Activated CD4-positive, alpha-beta T cell treated with anti-CD3 and anti-CD28 coated beads for 4 hours (primary cell): ENCODE measurements at regions not wholly inside any gene's neighbourhood (a gene's known extent, or its start where the extent isn't known, plus 50 kb on each side); places are given as distances from the start of the nearest gene placed in this dataset.
"Not testable (repeated sequence)": the region's sequence is repeated elsewhere in the genome, so short reads cannot be mapped to it uniquely, and the experiment has no call there.

Experiments used
- DNase-seq, 2 donors: peaks; one replicate each; pipeline ENCODE4 v3.0.0-alpha.2; 2020

- DNase-seq = no peak
Observed at GRCh38 chr13:106087201-106087600, 448.3 kb downstream of the EFNB2 start.

DNA sequence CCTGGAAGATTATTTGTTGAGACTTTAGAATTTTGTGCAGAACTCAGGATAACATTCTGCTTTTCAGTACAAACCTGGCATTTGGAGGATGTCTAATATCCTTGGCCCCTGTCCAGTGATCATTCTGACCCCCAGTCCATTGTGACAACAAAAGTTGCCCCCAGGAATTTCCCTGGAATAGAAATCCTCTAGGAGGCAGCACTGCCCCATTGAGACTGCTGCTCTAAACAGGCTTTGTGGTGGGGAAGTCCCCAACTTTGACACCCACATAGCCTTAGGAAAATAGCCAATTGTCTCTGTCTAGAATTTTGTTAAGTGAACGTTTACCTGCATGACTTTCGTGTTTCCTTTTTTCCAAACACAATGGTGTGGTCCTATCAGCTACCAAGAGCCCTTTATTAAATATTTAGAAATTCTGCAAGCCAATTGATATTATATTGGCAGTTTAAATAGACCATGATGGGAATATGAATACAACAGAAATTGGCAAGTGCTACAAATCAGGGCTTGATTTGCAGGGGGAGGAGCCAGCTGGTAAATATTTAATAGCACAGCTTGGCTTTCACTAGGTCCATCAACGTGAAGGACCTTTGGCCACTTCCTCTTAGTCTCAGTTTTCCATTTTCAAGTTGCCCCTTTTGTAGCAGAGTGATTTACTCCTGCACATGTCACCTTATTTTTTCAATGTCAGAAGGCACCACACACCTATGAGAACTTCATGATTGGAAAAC, 451.7 kb downstream of the EFNB2 start:
- no peak for DNase-seq

DNA sequence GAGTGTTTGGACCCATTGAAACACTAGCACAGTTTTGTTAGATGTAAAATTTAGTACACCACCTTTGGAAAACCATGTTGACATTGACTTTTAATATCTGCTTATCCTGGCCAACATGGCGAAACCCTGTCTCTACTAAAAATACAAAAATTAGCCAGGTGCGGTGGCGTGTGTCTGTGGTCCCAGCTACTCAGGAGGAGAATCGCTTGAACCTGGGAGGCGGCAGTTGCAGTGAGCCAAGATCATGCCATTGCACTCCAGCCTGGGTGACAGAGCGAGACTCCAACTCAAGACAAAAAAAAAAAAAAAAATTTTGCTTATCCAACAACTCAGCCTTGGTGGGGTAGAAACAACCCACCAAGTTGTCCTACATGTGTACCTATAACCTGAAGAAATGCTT, 454.2 kb downstream of the EFNB2 start:
- not testable (repeated sequence) for DNase-seq

- DNase-seq = no peak
Observed at GRCh38 chr13:106078191-106078590, 457.3 kb downstream of the EFNB2 start.

- no peak for DNase-seq
Observed at GRCh38 chr13:106077017-106077416, 458.4 kb downstream of the EFNB2 start.

DNA sequence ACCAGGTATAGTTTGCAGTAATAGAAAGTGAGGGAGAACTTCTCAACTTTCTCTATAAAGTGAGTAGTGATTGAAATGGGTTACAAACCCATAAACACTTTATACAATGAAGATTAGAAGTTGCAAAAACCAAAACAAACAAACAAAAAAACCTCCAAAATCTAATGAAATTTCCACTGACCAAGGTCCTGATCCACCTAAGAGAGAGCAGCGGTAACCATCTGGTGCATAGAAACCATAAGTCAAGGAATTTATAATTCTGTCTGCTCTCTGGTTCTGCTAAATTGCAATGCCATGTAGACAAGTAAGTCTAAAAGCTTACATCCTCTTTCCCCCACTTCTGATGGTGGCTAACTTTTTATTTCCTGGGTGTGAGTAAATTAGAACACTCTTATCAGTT, 463.4 kb downstream of the EFNB2 start:
- DNase-seq = no peak

DNA sequence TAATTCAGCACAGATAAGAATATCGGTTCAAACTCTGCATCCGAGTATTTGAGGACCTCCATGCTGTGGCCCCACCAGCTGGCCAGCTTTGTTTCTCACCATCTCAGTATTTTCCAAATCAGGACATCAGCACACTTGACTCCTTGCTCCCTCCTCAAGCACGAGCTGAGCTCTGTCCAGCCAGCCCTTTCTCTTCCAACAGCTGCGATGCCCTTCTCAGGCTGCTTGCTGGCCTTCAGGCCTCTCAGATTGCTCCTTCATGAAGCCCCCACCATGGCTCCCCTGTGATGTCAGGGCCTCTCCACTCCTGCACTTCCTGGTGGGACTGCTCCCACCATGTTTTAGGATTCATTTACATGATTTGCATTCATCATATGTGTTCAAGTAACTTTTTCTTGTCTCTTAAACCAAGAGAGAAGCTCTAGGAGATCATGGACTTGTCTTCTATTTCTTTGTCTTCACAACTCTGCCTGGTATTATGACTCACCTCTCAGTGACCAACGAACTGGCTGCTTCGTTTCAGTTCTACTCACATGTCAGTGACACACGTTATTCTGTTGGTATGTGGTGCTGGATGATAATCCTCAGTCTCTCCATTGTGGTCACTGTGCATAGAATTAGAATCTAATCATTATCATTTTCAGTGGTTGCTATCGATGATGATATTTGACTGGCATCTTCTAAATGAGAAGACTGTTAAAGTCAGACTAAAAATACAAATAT, 471.7 kb downstream of the EFNB2 start:
- no peak for DNase-seq

- DNase-seq = no peak
Observed at GRCh38 chr13:106061781-106062180, 473.7 kb downstream of the EFNB2 start.

- no peak for DNase-seq
Observed at GRCh38 chr13:106056851-106057250, 478.6 kb downstream of the EFNB2 start.

GRCh38 chr13:106052200-106052767, 483.2 kb downstream of the EFNB2 start:
- no peak for DNase-seq

- DNase-seq = no peak
Observed at GRCh38 chr13:106049171-106049570, 486.3 kb downstream of the EFNB2 start.

- DNase-seq = no peak
Observed at GRCh38 chr13:106048386-106048785, 487.1 kb downstream of the EFNB2 start.

- DNase-seq = no peak
Observed at GRCh38 chr13:106047859-106048258, 487.6 kb downstream of the EFNB2 start.

- no peak for DNase-seq
Observed at GRCh38 chr13:106042996-106043581, 492.4 kb downstream of the EFNB2 start.

DNA sequence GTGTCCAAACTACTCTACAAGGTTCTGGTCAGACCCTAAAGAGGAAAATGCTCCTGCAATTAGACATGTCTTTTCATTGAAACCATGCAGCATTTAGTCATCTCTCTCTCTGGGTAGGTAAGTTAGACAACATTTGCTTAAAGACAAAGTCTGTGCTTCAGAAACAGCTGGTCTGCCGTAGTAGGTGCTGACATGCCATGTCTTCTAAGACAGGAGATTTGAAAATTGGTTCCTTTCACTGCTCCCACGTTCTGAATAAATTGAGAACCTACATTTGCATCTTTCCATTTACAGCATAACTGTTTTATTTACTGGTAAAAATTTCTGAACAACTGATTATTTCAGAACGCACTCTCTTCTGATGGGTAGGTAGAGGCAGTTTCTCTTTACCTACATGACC, 494.0 kb downstream of the EFNB2 start:
- DNase-seq = no peak

DNA sequence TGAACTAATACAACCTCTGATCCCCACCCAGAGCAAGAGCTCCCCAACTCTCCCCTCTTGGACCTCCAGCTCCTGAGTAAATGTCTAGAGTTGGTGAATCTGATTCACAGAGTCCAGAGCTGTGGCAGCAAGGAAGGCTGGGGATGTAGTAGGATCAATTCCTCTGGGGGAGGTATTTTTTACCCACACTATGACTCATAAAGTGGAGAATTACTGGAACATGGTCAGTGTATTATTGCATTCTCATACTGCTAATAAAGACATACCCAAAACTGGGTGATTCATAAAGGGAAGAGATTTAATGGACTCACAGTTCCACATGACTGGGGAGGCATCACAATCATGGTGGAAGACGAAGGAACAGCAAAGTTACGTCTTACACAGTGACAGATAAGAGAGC, 496.7 kb downstream of the EFNB2 start:
- DNase-seq = no peak

- no peak for DNase-seq
Observed at GRCh38 chr13:106036870-106037269, 498.6 kb downstream of the EFNB2 start.

- DNase-seq = no peak
Observed at GRCh38 chr13:106034201-106034600, 501.3 kb downstream of the EFNB2 start.

DNA sequence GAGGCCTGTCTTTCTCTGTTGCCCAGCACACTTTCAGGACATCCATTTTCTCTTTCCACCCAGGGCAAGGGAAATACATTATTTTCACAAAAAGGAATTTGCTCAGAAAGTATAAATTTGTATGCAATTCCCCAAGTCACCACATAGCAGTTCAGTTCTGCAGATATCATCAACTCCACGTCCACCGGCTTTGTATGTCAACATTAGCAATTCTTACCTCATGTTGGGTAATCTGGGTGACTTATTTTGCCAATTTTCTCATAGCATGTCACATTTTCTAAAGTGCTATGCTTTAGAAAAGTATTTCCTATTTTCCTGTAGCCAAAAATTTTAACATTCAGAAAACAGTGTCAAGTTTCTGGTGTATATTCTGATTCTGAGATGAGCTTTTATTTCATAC, 501.8 kb downstream of the EFNB2 start:
- no peak for DNase-seq

- no peak for DNase-seq
Observed at GRCh38 chr13:106032441-106032840, 503.0 kb downstream of the EFNB2 start.

DNA sequence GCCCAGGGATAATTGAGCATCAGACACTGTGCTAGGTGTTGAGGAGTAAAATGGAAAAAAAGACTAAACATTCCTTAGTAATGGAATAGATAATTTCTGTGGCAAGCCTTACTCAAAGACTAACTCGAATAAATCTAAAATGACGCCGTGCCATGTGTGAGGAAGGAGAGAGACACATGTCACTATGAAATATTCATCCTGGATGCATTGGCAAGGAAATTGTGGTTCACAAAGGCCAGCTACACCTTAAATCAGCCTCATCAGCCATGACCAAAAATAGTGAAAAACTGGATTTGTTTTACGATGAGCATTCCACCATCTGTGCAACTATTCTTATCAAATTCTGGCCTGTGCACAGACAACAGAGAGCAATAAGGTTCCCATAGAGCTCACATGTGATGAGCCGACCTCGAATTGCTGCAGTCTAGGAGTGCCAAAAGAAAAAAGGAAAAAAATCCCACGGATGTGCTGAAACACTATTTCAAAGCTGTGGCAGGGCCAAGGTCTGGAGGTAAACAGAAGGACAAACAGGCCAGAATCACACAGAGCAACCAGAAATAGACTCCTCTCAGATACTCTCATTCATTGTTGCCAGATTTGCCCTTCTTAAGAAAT, 505.7 kb downstream of the EFNB2 start:
- no peak for DNase-seq

DNA sequence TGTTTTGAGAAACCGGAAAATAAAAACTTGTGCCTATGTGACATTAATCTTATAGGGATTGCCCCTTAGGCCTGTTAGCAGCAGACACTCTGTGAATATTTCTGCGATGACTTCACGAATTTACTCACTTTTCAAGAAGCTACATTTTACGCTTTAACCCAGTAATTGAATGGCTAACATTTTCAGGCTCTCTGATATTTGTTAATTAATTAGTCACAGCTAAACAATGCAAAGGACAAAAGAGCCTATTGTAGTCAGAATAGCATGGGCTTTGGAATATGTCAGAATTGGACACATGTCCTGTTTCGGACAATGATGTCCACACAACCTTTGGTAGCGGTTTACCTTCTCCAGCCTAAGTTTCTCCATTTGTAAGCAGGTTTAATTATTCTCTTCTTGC, 506.6 kb downstream of the EFNB2 start:
- no peak for DNase-seq

DNA sequence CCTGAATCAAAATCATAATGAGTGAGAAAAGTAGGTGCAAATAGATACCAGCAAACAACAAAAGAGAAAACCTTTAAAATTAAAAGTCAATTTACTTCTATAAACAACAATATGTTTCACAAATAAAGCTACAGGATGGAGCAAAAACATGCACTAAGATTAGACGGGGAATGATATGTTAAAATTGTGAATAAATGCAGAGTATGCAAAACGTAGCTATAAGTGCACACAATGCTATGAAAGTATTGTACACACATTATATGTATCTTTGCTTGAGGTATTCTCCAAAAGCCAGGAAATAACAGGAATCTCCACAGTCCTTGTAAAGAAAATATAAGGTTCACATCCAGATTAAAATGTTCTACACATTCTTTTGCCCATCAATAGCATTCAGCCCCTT, 523.9 kb downstream of the EFNB2 start:
- no peak for DNase-seq
